GM12892 (cell line): ENCODE measurements at regions not wholly inside any gene's neighbourhood (a gene's known extent, or its start where the extent isn't known, plus 50 kb on each side); places are given as distances from the start of the nearest gene placed in this dataset.
"Not testable (repeated sequence)": the region's sequence is repeated elsewhere in the genome, so short reads cannot be mapped to it uniquely, and the experiment has no call there.

Experiments used
- DNase-seq: peaks from one replicate; pipeline ENCODE4 v3.0.0; 2011; ENCODE audit not compliant: insufficient read length
- FAIRE-seq: peaks from 2 replicates; lab custom pipeline; 2011; peaks lifted over from hg19 to GRCh38; lab: Jason Lieb, UNC
- POLR2A ChIP-seq: IDR thresholded peaks from 2 replicates; pipeline ENCODE4 v1.6.1; 2011; ENCODE audit warnings: low read depth, low read length, control low read depth
- POLR2AphosphoS5 ChIP-seq: IDR thresholded peaks from 2 replicates; pipeline ENCODE4 v1.6.1; 2011; ENCODE audit warnings: low read depth, low read length, control low read depth
- TAF1 ChIP-seq: IDR thresholded peaks from 2 replicates; pipeline ENCODE4 v1.6.1; 2011; ENCODE audit warnings: low read depth, mild to moderate bottlenecking, control low read depth, low read length, borderline replicate concordance

- no peak for FAIRE-seq
- no peak for TF ChIP-seq TAF1
- no peak for TF ChIP-seq POLR2A
These were observed 73.1 kb upstream of the HPCAL1 start for GRCh38 chr2:10229462-10230099.

GRCh38 chr2:10230499-10230898 is 72.2 kb upstream of the HPCAL1 start:
- DNase-seq (no peak), FAIRE-seq (no peak)
- no peak for TF ChIP-seq POLR2AphosphoS5
- TF ChIP-seq POLR2A = no peak
- TF ChIP-seq TAF1 = no peak

More at GRCh38 chr2:10229462-10230099, 73.1 kb upstream of the HPCAL1 start:
- DNase-seq = no peak

GRCh38 chr2:10230921-10231320 is 71.8 kb upstream of the HPCAL1 start:
- FAIRE-seq = not testable (repeated sequence)

GRCh38 chr2:10231551-10232085 is 71.1 kb upstream of the HPCAL1 start:
- DNase-seq (no peak), FAIRE-seq (no peak)
- TF ChIP-seq TAF1 (no peak), POLR2AphosphoS5 (no peak), POLR2A (no peak)

More at GRCh38 chr2:10230921-10231320, 71.8 kb upstream of the HPCAL1 start:
- not testable (repeated sequence) for DNase-seq

- FAIRE-seq = no peak
- no peak for TF ChIP-seq TAF1
- no peak for TF ChIP-seq POLR2A
- TF ChIP-seq POLR2AphosphoS5 = no peak
- DNase-seq = no peak
These were observed 70.4 kb upstream of the HPCAL1 start for GRCh38 chr2:10232096-10232815.

GRCh38 chr2:10233131-10234012 is 69.3 kb upstream of the HPCAL1 start:
- FAIRE-seq (peak; percentile 42), DNase-seq (no peak)

GRCh38 chr2:10234013-10234306 is 68.7 kb upstream of the HPCAL1 start:
- DNase-seq = no peak
- FAIRE-seq = no peak
- TF ChIP-seq POLR2A = no peak
- no peak for TF ChIP-seq POLR2AphosphoS5
- no peak for TF ChIP-seq TAF1

More at GRCh38 chr2:10233131-10234012, 69.3 kb upstream of the HPCAL1 start:
- TF ChIP-seq POLR2A = no peak
- no peak for TF ChIP-seq TAF1
- no peak for TF ChIP-seq POLR2AphosphoS5

- DNase-seq (no peak), FAIRE-seq (no peak)
- TF ChIP-seq POLR2AphosphoS5 (no peak), TAF1 (no peak), POLR2A (no peak)
These were observed 68.2 kb upstream of the HPCAL1 start for GRCh38 chr2:10234409-10235094.

- TF ChIP-seq POLR2AphosphoS5 (no peak), POLR2A (no peak), TAF1 (no peak)
- FAIRE-seq (no peak), DNase-seq (no peak)
These were observed 67.4 kb upstream of the HPCAL1 start for GRCh38 chr2:10235099-10235908.

GRCh38 chr2:10235909-10236550 is 66.7 kb upstream of the HPCAL1 start:
- no peak for DNase-seq
- no peak for TF ChIP-seq POLR2A
- TF ChIP-seq POLR2AphosphoS5 = no peak
- no peak for FAIRE-seq
